Peyer's patch (tissue), 4 donors: ENCODE measurements at regions not wholly inside any gene's neighbourhood (a gene's known extent, or its start where the extent isn't known, plus 50 kb on each side); places are given as distances from the start of the nearest gene placed in this dataset.

Experiments used
- DNase-seq, 3 donors: peaks; one replicate each; pipeline ENCODE4 v3.0.0-alpha.2; 2017 to 2019
- H3K27ac ChIP-seq, 4 donors: fragments of 200-600 bp; sonication (generic); one replicate each; pipeline ENCODE4 v1.5.1; 2016 to 2019
- H3K27me3 ChIP-seq, 2 donors: fragments of 200-600 bp; sonication (generic); one replicate each; pipeline ENCODE4 v1.5.1; 2019
- H3K36me3 ChIP-seq, 3 donors: fragments of 200-600 bp; sonication (generic); one replicate each; pipeline ENCODE4 v1.5.1; 2016 to 2019
- H3K4me1 ChIP-seq, 4 donors: fragments of 200-600 bp; sonication (generic); one replicate each; pipeline ENCODE4 v1.5.1; 2016 to 2019
- H3K4me3 ChIP-seq, 4 donors: fragments of 200-600 bp; sonication (generic); 1 replicate in 3 of 4; 2 replicates in 1 of 4; pipeline ENCODE4 v1.5.1; 2016 to 2019; ENCODE audit warnings: mild to moderate bottlenecking in 1 of 4
- H3K9me3 ChIP-seq, 4 donors: fragments of 200-600 bp; sonication (generic); one replicate each; pipeline ENCODE4 v1.5.1; 2016 to 2019; ENCODE audit warnings: mild to moderate bottlenecking in 1 of 4
- CTCF ChIP-seq, 6 experiments: fragments of 450-650 bp in 4 of 6; fragments of 200-600 bp in 2 of 6; sonication (generic) in 1 of 6; IDR thresholded peaks; one replicate each; pipeline ENCODE4 v1.5.1; 2017 to 2019; ENCODE audit warnings: antibody characterized with exemption in 6 of 6, mild to moderate bottlenecking in 3 of 6, moderate library complexity in 1 of 6
- POLR2A ChIP-seq, 2 donors: fragments of 450-650 bp; IDR thresholded peaks; one replicate each; pipeline ENCODE4 v1.5.1; 2017; ENCODE audit warnings: antibody characterized with exemption in 2 of 2, mild to moderate bottlenecking in 2 of 2, moderate library complexity in 2 of 2

GRCh38 chr12:92425165-92425564 is 277.6 kb upstream of the PLEKHG7 start:
- no peaks in the 10 kb centered on the region for H3K27me3 ChIP-seq
- H3K4me1 ChIP-seq, result no peaks in the 10 kb centered on the region
- no peak overlapping the region for H3K4me3 ChIP-seq
- H3K36me3 ChIP-seq, result no peaks in the 10 kb centered on the region
- DNase-seq, result no peak
- no peaks in the 10 kb centered on the region for H3K9me3 ChIP-seq
- H3K27ac ChIP-seq, result no peak overlapping the region
- TF ChIP-seq CTCF (IDR thresholded peaks at IDR 0.05), result no peak

GRCh38 chr12:92424338-92424737 is 278.5 kb upstream of the PLEKHG7 start:
- no peaks in the 10 kb centered on the region for H3K27me3 ChIP-seq
- H3K4me3 ChIP-seq, result no peak overlapping the region
- H3K27ac ChIP-seq, result no peak overlapping the region
- TF ChIP-seq CTCF (IDR thresholded peaks at IDR 0.05) (no peak), POLR2A (IDR thresholded peaks at IDR 0.05) (no peak)
- no peak for DNase-seq
- no peaks in the 10 kb centered on the region for H3K36me3 ChIP-seq
- no peaks in the 10 kb centered on the region for H3K4me1 ChIP-seq
- H3K9me3 ChIP-seq, result no peaks in the 10 kb centered on the region

- TF ChIP-seq CTCF (IDR thresholded peaks at IDR 0.05) (no peak), POLR2A (IDR thresholded peaks at IDR 0.05) (no peak)
Observed at GRCh38 chr12:92421701-92422100, 276.1 kb upstream of the BTG1 start.

GRCh38 chr12:92421042-92421441 is 275.4 kb upstream of the BTG1 start:
- no peak for DNase-seq
- TF ChIP-seq POLR2A (IDR thresholded peaks at IDR 0.05) (no peak), CTCF (IDR thresholded peaks at IDR 0.05) (no peak)
- no peaks in the 10 kb centered on the region for H3K9me3 ChIP-seq
- no peaks in the 10 kb centered on the region for H3K36me3 ChIP-seq
- no peak overlapping the region for H3K27ac ChIP-seq
- no peaks in the 10 kb centered on the region for H3K4me1 ChIP-seq
- H3K27me3 ChIP-seq, result no peaks in the 10 kb centered on the region
- H3K4me3 ChIP-seq, result no peak overlapping the region

More at GRCh38 chr12:92421701-92422100, 276.1 kb upstream of the BTG1 start:
- Histone ChIP-seq H3K27me3 (no peaks in the 10 kb centered on the region), H3K36me3 (no peaks in the 10 kb centered on the region), H3K27ac (no peak overlapping the region), H3K4me1 (no peaks in the 10 kb centered on the region), H3K9me3 (no peaks in the 10 kb centered on the region), H3K4me3 (no peak overlapping the region)
- no peak for DNase-seq

- Histone ChIP-seq H3K9me3 (no peaks in the 10 kb centered on the region), H3K27me3 (no peaks in the 10 kb centered on the region), H3K4me1 (no peaks in the 10 kb centered on the region), H3K27ac (no peak overlapping the region), H3K36me3 (no peaks in the 10 kb centered on the region), H3K4me3 (no peak overlapping the region)
- TF ChIP-seq CTCF (IDR thresholded peaks at IDR 0.05) (no peak), POLR2A (IDR thresholded peaks at IDR 0.05) (no peak)
- DNase-seq, result no peak
Observed at GRCh38 chr12:92419201-92419600, 273.6 kb upstream of the BTG1 start.

- TF ChIP-seq CTCF (IDR thresholded peaks at IDR 0.05) (no peak), POLR2A (IDR thresholded peaks at IDR 0.05) (no peak)
- H3K27ac ChIP-seq, result no peak overlapping the region
- no peaks in the 10 kb centered on the region for H3K36me3 ChIP-seq
- H3K27me3 ChIP-seq, result no peaks in the 10 kb centered on the region
- no peak for DNase-seq
- H3K9me3 ChIP-seq, result no peaks in the 10 kb centered on the region
- no peak overlapping the region for H3K4me3 ChIP-seq
- no peaks in the 10 kb centered on the region for H3K4me1 ChIP-seq
Observed at GRCh38 chr12:92418381-92418780, 272.7 kb upstream of the BTG1 start.
